B cell (primary cell): ENCODE measurements at regions not wholly inside any gene's neighbourhood (a gene's known extent, or its start where the extent isn't known, plus 50 kb on each side); places are given as distances from the start of the nearest gene placed in this dataset.

ENCODE experiments used
- ATAC-seq: fragments of 200-7000 bp; cut with Tn5 transposase; one replicate; pipeline ENCODE4 v1.10.0; 2021; ENCODE audit warnings: low read depth, mild to moderate bottlenecking, moderate number of reproducible peaks, moderate library complexity
- CTCF ChIA-PET: fragments of 350-600 bp; sonication (Branson Sonifier 250); formaldehyde crosslinking; loops from one replicate; lab custom pipeline; 2021; ENCODE audit warnings: antibody characterized with exemption, inconsistent platforms; lab: Charles Lee
- POLR2A ChIA-PET: fragments of 350-600 bp; sonication (Branson Sonifier 250); formaldehyde crosslinking; loops from one replicate; lab custom pipeline; 2021; ENCODE audit warnings: antibody characterized with exemption; lab: Charles Lee
- DNase-seq: peaks from one replicate; pipeline ENCODE4 v3.0.0; 2013
- H2AFZ ChIP-seq: 2 replicates; pipeline ENCODE4 v1.6.1; 2012; ENCODE audit warnings: mild to moderate bottlenecking, low read depth, low read length; ENCODE audit not compliant: insufficient read depth, poor library complexity, severe bottlenecking
- H3K27ac ChIP-seq, 2 donors: 1 replicate in 1 of 2; 2 replicates in 1 of 2; pipeline ENCODE4 v1.5.1; 2012 to 2013; ENCODE audit warnings: low read length in 2 of 2, mild to moderate bottlenecking in 2 of 2, moderate library complexity in 1 of 2
- H3K27me3 ChIP-seq, 4 experiments: fragments of 200-600 bp in 1 of 4; sonication (generic) in 1 of 4; replicated peaks in 1 of 4; 1 replicate in 2 of 4; 2 replicates in 2 of 4; pipeline versions ENCODE4 v1.6.1 to v1.7.0; 2013 to 2016; ENCODE audit warnings: low read length in 3 of 4, mild to moderate bottlenecking in 2 of 4, mixed read lengths in 1 of 4, moderate library complexity in 1 of 4; ENCODE audit not compliant: insufficient read depth in 4 of 4, control insufficient read depth in 3 of 4; ENCODE audit errors: control extremely low read depth in 1 of 4
- H3K36me3 ChIP-seq, 2 experiments: replicated peaks in 1 of 2; 1 replicate in 1 of 2; 2 replicates in 1 of 2; pipeline versions ENCODE4 v1.6.1 to v1.7.1; 2013; ENCODE audit warnings: low read length in 1 of 2; ENCODE audit not compliant: insufficient read depth in 2 of 2, control insufficient read depth in 1 of 2; ENCODE audit errors: control extremely low read depth in 1 of 2, extremely low read depth in 1 of 2
- H3K4me1 ChIP-seq, 2 donors: fragments of 200-600 bp in 1 of 2; sonication (generic) in 1 of 2; 1 replicate in 1 of 2; 2 replicates in 1 of 2; pipeline versions ENCODE4 v1.5.1 to v1.6.1; 2013 to 2017; ENCODE audit warnings: low read length in 2 of 2; ENCODE audit not compliant: control insufficient read depth in 2 of 2, insufficient read depth in 2 of 2
- H3K4me2 ChIP-seq: replicated peaks from 2 replicates; pipeline ENCODE3; 2012; ENCODE audit warnings: mild to moderate bottlenecking, low read depth, low read length; ENCODE audit not compliant: poor library complexity, severe bottlenecking
- H3K4me3 ChIP-seq, 5 experiments: fragments of 200-600 bp in 1 of 5; sonication (generic) in 1 of 5; 1 replicate in 3 of 5; 2 replicates in 2 of 5; pipeline versions ENCODE4 v1.5.1 to v1.7.0; 2011 to 2016; ENCODE audit warnings: low read length in 4 of 5, mild to moderate bottlenecking in 4 of 5, low read depth in 2 of 5, control low read depth in 1 of 5, moderate library complexity in 1 of 5; ENCODE audit not compliant: insufficient read depth in 1 of 5; ENCODE audit errors: control extremely low read depth in 1 of 5, extremely low read depth in 1 of 5
- H3K79me2 ChIP-seq: fragments of 200-600 bp; sonication (generic); one replicate; pipeline ENCODE4 v1.6.0; 2016; ENCODE audit warnings: low read length; ENCODE audit not compliant: control insufficient read depth, insufficient read depth
- H3K9ac ChIP-seq: fragments of 200-600 bp; sonication (generic); 2 replicates; pipeline ENCODE4 v1.6.1; 2017; ENCODE audit warnings: mild to moderate bottlenecking, low read length, moderate library complexity
- H3K9me3 ChIP-seq, 3 donors: one replicate each; pipeline versions ENCODE4 v1.6.1 to v1.7.1; 2013; ENCODE audit warnings: low read length in 2 of 3; ENCODE audit not compliant: control insufficient read depth in 2 of 3, insufficient read depth in 1 of 3; ENCODE audit errors: control extremely low read depth in 1 of 3
- H4K20me1 ChIP-seq: 2 replicates; pipeline ENCODE4 v1.6.0; 2012; ENCODE audit warnings: mild to moderate bottlenecking, low read length; ENCODE audit not compliant: insufficient read depth, control insufficient read depth, poor library complexity, severe bottlenecking
- H3K27ac Mint-ChIP-seq: one replicate; pipeline ENCODE4 v1.8.0; 2021; ENCODE audit warnings: mixed read lengths
- H3K27me3 Mint-ChIP-seq: one replicate; pipeline ENCODE4 v1.8.0; 2021; ENCODE audit warnings: mixed read lengths
- H3K4me1 Mint-ChIP-seq: one replicate; pipeline ENCODE4 v1.8.0; 2021; ENCODE audit warnings: mixed read lengths
- H3K4me3 Mint-ChIP-seq: one replicate; pipeline ENCODE4 v1.8.0; 2021; ENCODE audit warnings: mixed read lengths
- H3K9me3 Mint-ChIP-seq: one replicate; pipeline ENCODE4 v1.8.0; 2022; ENCODE audit warnings: mixed read lengths; ENCODE audit not compliant: insufficient read depth
- CTCF ChIP-seq: fragments of 200-600 bp; IDR thresholded peaks from one replicate; pipeline ENCODE4 v1.8.0; 2022; ENCODE audit warnings: antibody characterized with exemption, mild to moderate bottlenecking
- EZH2 ChIP-seq: IDR thresholded peaks from 2 replicates; pipeline ENCODE4 v1.6.1; 2012; ENCODE audit warnings: borderline replicate concordance, low read depth, mild to moderate bottlenecking, moderate library complexity, low read length; ENCODE audit not compliant: insufficient read depth, poor library complexity, severe bottlenecking
- WGBS: methylation state at CpG from one replicate; pipeline ENCODE4 v1.1.5; 2013; ENCODE audit warnings: missing lambda C conversion rate; ENCODE audit not compliant: insufficient coverage; 5-methylcytosine and 5-hydroxymethylcytosine counted together
- intact Hi-C: fragments of 100-400 bp; cut with micrococcal nuclease; formaldehyde crosslinking; loops from one replicate; pipeline ENCODE4 v1.10.0; 2022

GRCh38 chr10:130877126-130877525 lies 434.4 kb downstream of the TCERG1L start:
- Histone ChIP-seq H4K20me1 (no peaks in the 10 kb centered on the region), H3K4me2 (no peak overlapping the region), H3K36me3 (no peaks in the 10 kb centered on the region), H3K4me3 (no peak overlapping the region), H2AFZ (no peak overlapping the region), H3K9ac (no peak overlapping the region), H3K79me2 (no peaks in the 10 kb centered on the region), H3K9me3 (peaks cover 0 to 3% (median 0%) of the 10 kb centered on the region in 3 donors), H3K27ac (no peak overlapping the region), H3K27me3 (no peaks in the 10 kb centered on the region), H3K4me1 (no peaks in the 10 kb centered on the region)
- no peak overlapping the region for H3K27ac Mint-ChIP-seq
- TF ChIP-seq EZH2 (no peak), CTCF (no peak)
- DNase-seq (no peak), ATAC-seq (no peak)
- H3K27me3 Mint-ChIP-seq, result no peaks in the 10 kb centered on the region
- intact Hi-C loops, result no loop called here
- H3K9me3 Mint-ChIP-seq, result no peaks in the 10 kb centered on the region
- ChIA-PET CTCF (no interaction called here), POLR2A (no interaction called here)
- WGBS, result 92% methylated on average over 2 of the region's 3 CpGs
- H3K4me3 Mint-ChIP-seq, result no peak overlapping the region
- H3K4me1 Mint-ChIP-seq, result no peaks in the 10 kb centered on the region

- Histone ChIP-seq H3K9ac (no peak overlapping the region), H3K27me3 (no peaks in the 10 kb centered on the region), H3K4me3 (no peak overlapping the region), H2AFZ (no peak overlapping the region), H3K79me2 (no peaks in the 10 kb centered on the region), H3K4me2 (no peak overlapping the region), H3K36me3 (no peaks in the 10 kb centered on the region), H4K20me1 (no peaks in the 10 kb centered on the region), H3K27ac (no peak overlapping the region), H3K4me1 (no peaks in the 10 kb centered on the region), H3K9me3 (peaks cover 0 to 2% (median 0%) of the 10 kb centered on the region in 3 donors)
- Mint-ChIP-seq H3K4me3 (no peak overlapping the region), H3K27ac (no peak overlapping the region), H3K27me3 (no peaks in the 10 kb centered on the region), H3K9me3 (no peaks in the 10 kb centered on the region), H3K4me1 (no peaks in the 10 kb centered on the region)
- TF ChIP-seq CTCF (no peak), EZH2 (no peak)
- intact Hi-C loops, result no loop called here
- ChIA-PET CTCF (no interaction called here), POLR2A (no interaction called here)
- DNase-seq (no peak), ATAC-seq (no peak)
- WGBS, result no CpG with 5 or more reads among the region's 1 CpG
Observed at GRCh38 chr10:130878131-130878530, 433.4 kb downstream of the TCERG1L start.
